B cell (primary cell): ENCODE measurements at regions not wholly inside any gene's neighbourhood (a gene's known extent, or its start where the extent isn't known, plus 50 kb on each side); places are given as distances from the start of the nearest gene placed in this dataset.

Source experiments
- ATAC-seq: fragments of 200-7000 bp; cut with Tn5 transposase; one replicate; pipeline ENCODE4 v1.10.0; 2021; ENCODE audit warnings: low read depth, mild to moderate bottlenecking, moderate number of reproducible peaks, moderate library complexity
- CTCF ChIA-PET: fragments of 350-600 bp; sonication (Branson Sonifier 250); formaldehyde crosslinking; loops from one replicate; lab custom pipeline; 2021; ENCODE audit warnings: antibody characterized with exemption, inconsistent platforms; lab: Charles Lee
- POLR2A ChIA-PET: fragments of 350-600 bp; sonication (Branson Sonifier 250); formaldehyde crosslinking; loops from one replicate; lab custom pipeline; 2021; ENCODE audit warnings: antibody characterized with exemption; lab: Charles Lee
- DNase-seq: peaks from one replicate; pipeline ENCODE4 v3.0.0; 2013
- H2AFZ ChIP-seq: 2 replicates; pipeline ENCODE4 v1.6.1; 2012; ENCODE audit warnings: mild to moderate bottlenecking, low read depth, low read length; ENCODE audit not compliant: insufficient read depth, poor library complexity, severe bottlenecking
- H3K27ac ChIP-seq, 2 donors: 1 replicate in 1 of 2; 2 replicates in 1 of 2; pipeline ENCODE4 v1.5.1; 2012 to 2013; ENCODE audit warnings: low read length in 2 of 2, mild to moderate bottlenecking in 2 of 2, moderate library complexity in 1 of 2
- H3K27me3 ChIP-seq, 4 experiments: fragments of 200-600 bp in 1 of 4; sonication (generic) in 1 of 4; replicated peaks in 1 of 4; 1 replicate in 2 of 4; 2 replicates in 2 of 4; pipeline versions ENCODE4 v1.6.1 to v1.7.0; 2013 to 2016; ENCODE audit warnings: low read length in 3 of 4, mild to moderate bottlenecking in 2 of 4, mixed read lengths in 1 of 4, moderate library complexity in 1 of 4; ENCODE audit not compliant: insufficient read depth in 4 of 4, control insufficient read depth in 3 of 4; ENCODE audit errors: control extremely low read depth in 1 of 4
- H3K36me3 ChIP-seq, 2 experiments: replicated peaks in 1 of 2; 1 replicate in 1 of 2; 2 replicates in 1 of 2; pipeline versions ENCODE4 v1.6.1 to v1.7.1; 2013; ENCODE audit warnings: low read length in 1 of 2; ENCODE audit not compliant: insufficient read depth in 2 of 2, control insufficient read depth in 1 of 2; ENCODE audit errors: control extremely low read depth in 1 of 2, extremely low read depth in 1 of 2
- H3K4me1 ChIP-seq, 2 donors: fragments of 200-600 bp in 1 of 2; sonication (generic) in 1 of 2; 1 replicate in 1 of 2; 2 replicates in 1 of 2; pipeline versions ENCODE4 v1.5.1 to v1.6.1; 2013 to 2017; ENCODE audit warnings: low read length in 2 of 2; ENCODE audit not compliant: control insufficient read depth in 2 of 2, insufficient read depth in 2 of 2
- H3K4me2 ChIP-seq: replicated peaks from 2 replicates; pipeline ENCODE3; 2012; ENCODE audit warnings: mild to moderate bottlenecking, low read depth, low read length; ENCODE audit not compliant: poor library complexity, severe bottlenecking
- H3K4me3 ChIP-seq, 5 experiments: fragments of 200-600 bp in 1 of 5; sonication (generic) in 1 of 5; 1 replicate in 3 of 5; 2 replicates in 2 of 5; pipeline versions ENCODE4 v1.5.1 to v1.7.0; 2011 to 2016; ENCODE audit warnings: low read length in 4 of 5, mild to moderate bottlenecking in 4 of 5, low read depth in 2 of 5, control low read depth in 1 of 5, moderate library complexity in 1 of 5; ENCODE audit not compliant: insufficient read depth in 1 of 5; ENCODE audit errors: control extremely low read depth in 1 of 5, extremely low read depth in 1 of 5
- H3K79me2 ChIP-seq: fragments of 200-600 bp; sonication (generic); one replicate; pipeline ENCODE4 v1.6.0; 2016; ENCODE audit warnings: low read length; ENCODE audit not compliant: control insufficient read depth, insufficient read depth
- H3K9ac ChIP-seq: fragments of 200-600 bp; sonication (generic); 2 replicates; pipeline ENCODE4 v1.6.1; 2017; ENCODE audit warnings: mild to moderate bottlenecking, low read length, moderate library complexity
- H3K9me3 ChIP-seq, 3 donors: one replicate each; pipeline versions ENCODE4 v1.6.1 to v1.7.1; 2013; ENCODE audit warnings: low read length in 2 of 3; ENCODE audit not compliant: control insufficient read depth in 2 of 3, insufficient read depth in 1 of 3; ENCODE audit errors: control extremely low read depth in 1 of 3
- H4K20me1 ChIP-seq: 2 replicates; pipeline ENCODE4 v1.6.0; 2012; ENCODE audit warnings: mild to moderate bottlenecking, low read length; ENCODE audit not compliant: insufficient read depth, control insufficient read depth, poor library complexity, severe bottlenecking
- H3K27ac Mint-ChIP-seq: one replicate; pipeline ENCODE4 v1.8.0; 2021; ENCODE audit warnings: mixed read lengths
- H3K27me3 Mint-ChIP-seq: one replicate; pipeline ENCODE4 v1.8.0; 2021; ENCODE audit warnings: mixed read lengths
- H3K4me1 Mint-ChIP-seq: one replicate; pipeline ENCODE4 v1.8.0; 2021; ENCODE audit warnings: mixed read lengths
- H3K4me3 Mint-ChIP-seq: one replicate; pipeline ENCODE4 v1.8.0; 2021; ENCODE audit warnings: mixed read lengths
- H3K9me3 Mint-ChIP-seq: one replicate; pipeline ENCODE4 v1.8.0; 2022; ENCODE audit warnings: mixed read lengths; ENCODE audit not compliant: insufficient read depth
- EZH2 ChIP-seq: IDR thresholded peaks from 2 replicates; pipeline ENCODE4 v1.6.1; 2012; ENCODE audit warnings: borderline replicate concordance, low read depth, mild to moderate bottlenecking, moderate library complexity, low read length; ENCODE audit not compliant: insufficient read depth, poor library complexity, severe bottlenecking
- WGBS: methylation state at CpG from one replicate; pipeline ENCODE4 v1.1.5; 2013; ENCODE audit warnings: missing lambda C conversion rate; ENCODE audit not compliant: insufficient coverage; 5-methylcytosine and 5-hydroxymethylcytosine counted together
- intact Hi-C: fragments of 100-400 bp; cut with micrococcal nuclease; formaldehyde crosslinking; loops from one replicate; pipeline ENCODE4 v1.10.0; 2022
- TF ChIP-seq, protein P1 (sequence below): fragments of 200-600 bp; IDR thresholded peaks from one replicate; pipeline ENCODE4 v1.8.0; 2022; ENCODE audit warnings: antibody characterized with exemption, mild to moderate bottlenecking

DNA sequence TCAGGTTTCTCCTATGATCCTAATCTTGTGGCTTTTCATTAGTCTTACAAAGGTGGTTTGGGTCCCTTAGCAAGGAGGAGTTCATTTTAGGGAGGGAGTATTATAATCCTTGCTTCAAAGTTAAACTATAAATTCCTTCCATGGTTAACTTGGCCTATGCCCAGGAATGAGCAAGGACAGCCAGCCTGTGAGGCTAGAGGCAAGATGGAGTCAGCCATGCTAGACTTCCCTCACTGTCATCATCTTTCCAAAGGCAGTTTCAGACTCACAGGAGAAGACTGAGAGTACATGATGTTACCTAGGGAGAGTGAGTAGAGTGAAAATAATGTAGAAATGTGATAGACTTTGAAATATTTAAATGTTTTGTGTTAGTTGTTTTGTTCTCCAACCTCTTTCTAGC is 192.3 kb downstream of the GPAT3 start:
- Histone ChIP-seq H3K27ac (no peak overlapping the region), H3K27me3 (no peaks in the 10 kb centered on the region), H3K36me3 (no peaks in the 10 kb centered on the region), H3K4me3 (no peak overlapping the region), H3K4me2 (no peak overlapping the region), H3K4me1 (no peaks in the 10 kb centered on the region), H3K9me3 (peaks cover 0 to 5% (median 0%) of the 10 kb centered on the region in 3 donors), H2AFZ (no peak overlapping the region), H3K79me2 (no peaks in the 10 kb centered on the region), H3K9ac (no peak overlapping the region), H4K20me1 (no peaks in the 10 kb centered on the region)
- ChIA-PET POLR2A (no interaction called here), CTCF (no interaction called here)
- intact Hi-C loops: no loop called here
- no peak for DNase-seq
- TF ChIP-seq EZH2: no peak
- TF ChIP-seq, protein P1, sequence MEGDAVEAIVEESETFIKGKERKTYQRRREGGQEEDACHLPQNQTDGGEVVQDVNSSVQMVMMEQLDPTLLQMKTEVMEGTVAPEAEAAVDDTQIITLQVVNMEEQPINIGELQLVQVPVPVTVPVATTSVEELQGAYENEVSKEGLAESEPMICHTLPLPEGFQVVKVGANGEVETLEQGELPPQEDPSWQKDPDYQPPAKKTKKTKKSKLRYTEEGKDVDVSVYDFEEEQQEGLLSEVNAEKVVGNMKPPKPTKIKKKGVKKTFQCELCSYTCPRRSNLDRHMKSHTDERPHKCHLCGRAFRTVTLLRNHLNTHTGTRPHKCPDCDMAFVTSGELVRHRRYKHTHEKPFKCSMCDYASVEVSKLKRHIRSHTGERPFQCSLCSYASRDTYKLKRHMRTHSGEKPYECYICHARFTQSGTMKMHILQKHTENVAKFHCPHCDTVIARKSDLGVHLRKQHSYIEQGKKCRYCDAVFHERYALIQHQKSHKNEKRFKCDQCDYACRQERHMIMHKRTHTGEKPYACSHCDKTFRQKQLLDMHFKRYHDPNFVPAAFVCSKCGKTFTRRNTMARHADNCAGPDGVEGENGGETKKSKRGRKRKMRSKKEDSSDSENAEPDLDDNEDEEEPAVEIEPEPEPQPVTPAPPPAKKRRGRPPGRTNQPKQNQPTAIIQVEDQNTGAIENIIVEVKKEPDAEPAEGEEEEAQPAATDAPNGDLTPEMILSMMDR: no peak
- H3K4me1 Mint-ChIP-seq: no peaks in the 10 kb centered on the region
- no peak overlapping the region for H3K27ac Mint-ChIP-seq
- no peak for ATAC-seq
- H3K9me3 Mint-ChIP-seq: peaks cover 4% of the 10 kb centered on the region
- H3K4me3 Mint-ChIP-seq: no peak overlapping the region
- peaks cover 28% of the 10 kb centered on the region for H3K27me3 Mint-ChIP-seq

DNA sequence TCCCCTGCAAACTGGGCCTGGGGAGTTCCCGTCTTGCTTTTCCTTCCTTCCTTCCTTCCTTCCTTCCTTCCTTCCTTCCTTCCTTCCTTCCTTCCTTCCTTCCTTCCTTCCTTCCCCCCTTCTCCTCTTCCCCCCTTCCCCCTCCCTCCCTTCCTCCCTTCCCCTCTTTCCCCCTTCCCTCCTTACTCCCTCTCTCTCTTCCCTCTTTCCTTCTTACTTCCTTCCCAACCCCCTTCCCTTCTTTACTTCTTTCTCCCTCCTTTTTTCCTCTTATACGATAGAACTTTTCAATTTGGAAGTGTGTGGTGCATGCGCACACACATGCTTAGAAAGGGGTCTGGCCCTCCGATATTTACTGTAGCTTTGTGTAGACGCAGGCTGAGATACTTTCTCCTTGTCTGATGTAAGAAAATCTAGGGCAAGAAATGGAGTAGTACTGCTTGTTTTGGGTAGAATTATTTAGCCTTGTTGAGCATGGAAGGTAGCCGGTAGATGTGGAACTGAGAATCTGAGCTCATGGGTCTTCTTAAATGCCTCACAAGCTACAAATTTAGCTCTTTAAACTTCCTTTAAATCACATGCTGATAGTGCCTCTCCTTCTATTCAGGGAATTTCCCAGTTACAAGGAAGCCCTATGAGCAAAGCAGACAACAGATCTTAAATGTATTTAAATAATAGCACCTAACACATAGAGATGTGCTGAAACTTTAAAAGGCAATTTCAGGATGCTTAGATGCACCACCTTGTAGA is 189.6 kb downstream of the GPAT3 start:
- Histone ChIP-seq H3K4me2 (no peak overlapping the region), H3K27me3 (no peaks in the 10 kb centered on the region), H3K27ac (no peak overlapping the region), H3K9ac (no peak overlapping the region), H4K20me1 (no peaks in the 10 kb centered on the region), H3K4me3 (no peak overlapping the region), H3K4me1 (no peaks in the 10 kb centered on the region), H3K9me3 (no peaks in the 10 kb centered on the region), H3K79me2 (no peaks in the 10 kb centered on the region), H2AFZ (no peak overlapping the region), H3K36me3 (no peaks in the 10 kb centered on the region)
- no peak for TF ChIP-seq EZH2
- TF ChIP-seq, protein P1: no peak
- ChIA-PET CTCF (no interaction called here), POLR2A (no interaction called here)
- ATAC-seq (no peak), DNase-seq (no peak)
- intact Hi-C loops: no loop called here
- Mint-ChIP-seq H3K27ac (no peak overlapping the region), H3K4me1 (no peaks in the 10 kb centered on the region), H3K4me3 (no peak overlapping the region), H3K27me3 (peaks cover 41% of the 10 kb centered on the region), H3K9me3 (peaks cover 2% of the 10 kb centered on the region)
- WGBS: 100% methylated on average over 3 of the region's 6 CpGs
